Stimulated activated naive B cell treated with anti-CD40 and anti-IgM and Interleukin-4, amounts not matched to agents 10 μg/mL and 1 μg/mL and 100 μg/mL, for 72 hours (primary cell): ENCODE measurements at regions not wholly inside any gene's neighbourhood (a gene's known extent, or its start where the extent isn't known, plus 50 kb on each side); places are given as distances from the start of the nearest gene placed in this dataset.
"Not testable (repeated sequence)": the region's sequence is repeated elsewhere in the genome, so short reads cannot be mapped to it uniquely, and the experiment has no call there.

ENCODE experiments used
- ATAC-seq, 2 donors: fragments of 150-1000 bp; cut with Tn5 transposase; replicated peaks; 2 replicates each; pipeline ENCODE4 v1.10.0; 2021; ENCODE audit warnings: moderate library complexity in 1 of 2
- DNase-seq: peaks from one replicate; pipeline ENCODE4 v3.0.0; 2021
- H3K27ac Mint-ChIP-seq: one replicate; pipeline ENCODE4 v1.8.0; 2022; ENCODE audit warnings: mild to moderate bottlenecking, mixed read lengths
- H3K27me3 Mint-ChIP-seq, 2 donors: one replicate each; pipeline ENCODE4 v1.8.0; 2022; ENCODE audit warnings: mixed read lengths in 2 of 2
- H3K36me3 Mint-ChIP-seq, 2 donors: one replicate each; pipeline ENCODE4 v1.8.0; 2022; ENCODE audit warnings: mixed read lengths in 2 of 2, mild to moderate bottlenecking in 1 of 2
- H3K4me1 Mint-ChIP-seq, 2 donors: one replicate each; pipeline ENCODE4 v1.8.0; 2022; ENCODE audit warnings: mixed read lengths in 2 of 2, mild to moderate bottlenecking in 1 of 2
- H3K4me3 Mint-ChIP-seq, 2 donors: one replicate each; pipeline ENCODE4 v1.8.0; 2022; ENCODE audit warnings: mild to moderate bottlenecking in 2 of 2, mixed read lengths in 2 of 2, moderate library complexity in 1 of 2
- H3K9me3 Mint-ChIP-seq, 2 donors: one replicate each; pipeline ENCODE4 v1.8.0; 2022; ENCODE audit warnings: mixed read lengths in 2 of 2, mild to moderate bottlenecking in 1 of 2

GRCh38 chr6:81886909-81887308 is 134.4 kb upstream of the TENT5A start:
- H3K36me3 Mint-ChIP-seq, H3K4me3 Mint-ChIP-seq, H3K9me3 Mint-ChIP-seq, DNase-seq, H3K27me3 Mint-ChIP-seq, H3K4me1 Mint-ChIP-seq, H3K27ac Mint-ChIP-seq, ATAC-seq: not testable (repeated sequence)

GRCh38 chr6:81886157-81886556 is 133.7 kb upstream of the TENT5A start:
- Mint-ChIP-seq H3K4me3 (no peak overlapping the region), H3K9me3 (no peaks in the 10 kb centered on the region), H3K27me3 (no peaks in the 10 kb centered on the region), H3K36me3 (no peaks in the 10 kb centered on the region), H3K27ac (no peak overlapping the region), H3K4me1 (no peaks in the 10 kb centered on the region)
- no peak for ATAC-seq
- no peak for DNase-seq

- ATAC-seq, result no peak
- H3K36me3 Mint-ChIP-seq, result no peaks in the 10 kb centered on the region
Observed at GRCh38 chr6:81881660-81882059, 129.2 kb upstream of the TENT5A start.

GRCh38 chr6:81878479-81878878 is 126.0 kb upstream of the TENT5A start:
- Mint-ChIP-seq H3K9me3 (peaks cover 0 to 7% of the 10 kb centered on the region in 2 donors), H3K4me1 (no peaks in the 10 kb centered on the region), H3K27me3 (peaks cover 0 to 9% of the 10 kb centered on the region in 2 donors), H3K4me3 (no peak overlapping the region), H3K27ac (no peak overlapping the region), H3K36me3 (no peaks in the 10 kb centered on the region)
- no peak for DNase-seq
- ATAC-seq, result no peak

More at GRCh38 chr6:81881660-81882059, 129.2 kb upstream of the TENT5A start:
- no peak for DNase-seq
- no peaks in the 10 kb centered on the region for H3K27me3 Mint-ChIP-seq
- no peak overlapping the region for H3K27ac Mint-ChIP-seq
- no peak overlapping the region for H3K4me3 Mint-ChIP-seq
- H3K9me3 Mint-ChIP-seq, result no peaks in the 10 kb centered on the region
- no peaks in the 10 kb centered on the region for H3K4me1 Mint-ChIP-seq

GRCh38 chr6:81876971-81877370 is 124.5 kb upstream of the TENT5A start:
- no peak overlapping the region for H3K27ac Mint-ChIP-seq
- DNase-seq (no peak), ATAC-seq (no peak)
- H3K27me3 Mint-ChIP-seq, result peaks cover 0 to 15% of the 10 kb centered on the region in 2 donors
- H3K4me1 Mint-ChIP-seq, result no peaks in the 10 kb centered on the region
- H3K9me3 Mint-ChIP-seq, result peaks cover 7 to 14% of the 10 kb centered on the region in 2 donors
- no peak overlapping the region for H3K4me3 Mint-ChIP-seq
- H3K36me3 Mint-ChIP-seq, result no peaks in the 10 kb centered on the region

GRCh38 chr6:81875782-81876293 is 123.4 kb upstream of the TENT5A start:
- DNase-seq (no peak), ATAC-seq (no peak)
- peaks cover 13 to 18% of the 10 kb centered on the region in 2 donors for H3K9me3 Mint-ChIP-seq
- H3K27me3 Mint-ChIP-seq, result peaks cover 4 to 20% of the 10 kb centered on the region in 2 donors
- no peaks in the 10 kb centered on the region for H3K4me1 Mint-ChIP-seq
- no peak overlapping the region for H3K27ac Mint-ChIP-seq
- H3K36me3 Mint-ChIP-seq, result no peaks in the 10 kb centered on the region
- H3K4me3 Mint-ChIP-seq, result no peak overlapping the region

- Mint-ChIP-seq H3K9me3 (peaks cover 13 to 17% of the 10 kb centered on the region in 2 donors), H3K27me3 (peaks cover 4 to 26% of the 10 kb centered on the region in 2 donors)
- DNase-seq, ATAC-seq, H3K4me3 Mint-ChIP-seq, H3K36me3 Mint-ChIP-seq, H3K27ac Mint-ChIP-seq, H3K4me1 Mint-ChIP-seq: not testable (repeated sequence)
Observed at GRCh38 chr6:81869749-81870508, 117.4 kb upstream of the TENT5A start.

GRCh38 chr6:81865712-81866111 is 113.2 kb upstream of the TENT5A start:
- no peak overlapping the region for H3K4me3 Mint-ChIP-seq
- no peaks in the 10 kb centered on the region for H3K36me3 Mint-ChIP-seq
- no peak for ATAC-seq
- H3K9me3 Mint-ChIP-seq, result no peaks in the 10 kb centered on the region
- peaks cover 0 to 5% of the 10 kb centered on the region in 2 donors for H3K27me3 Mint-ChIP-seq
- H3K27ac Mint-ChIP-seq, result no peak overlapping the region
- no peak for DNase-seq
- no peaks in the 10 kb centered on the region for H3K4me1 Mint-ChIP-seq

- DNase-seq, result no peak
- H3K36me3 Mint-ChIP-seq, result no peaks in the 10 kb centered on the region
- peaks cover 0 to 5% of the 10 kb centered on the region in 2 donors for H3K27me3 Mint-ChIP-seq
- no peak overlapping the region for H3K27ac Mint-ChIP-seq
- H3K4me3 Mint-ChIP-seq, result no peak overlapping the region
- ATAC-seq, result no peak
- no peaks in the 10 kb centered on the region for H3K9me3 Mint-ChIP-seq
- H3K4me1 Mint-ChIP-seq, result no peaks in the 10 kb centered on the region
Observed at GRCh38 chr6:81864124-81864523, 111.6 kb upstream of the TENT5A start.

GRCh38 chr6:81863123-81863522 is 110.6 kb upstream of the TENT5A start:
- no peaks in the 10 kb centered on the region for H3K4me1 Mint-ChIP-seq
- H3K27ac Mint-ChIP-seq, result no peak overlapping the region
- no peaks in the 10 kb centered on the region for H3K36me3 Mint-ChIP-seq
- H3K9me3 Mint-ChIP-seq, result no peaks in the 10 kb centered on the region
- H3K27me3 Mint-ChIP-seq, result no peaks in the 10 kb centered on the region
- H3K4me3 Mint-ChIP-seq, result no peak overlapping the region
- DNase-seq (no peak), ATAC-seq (no peak)

- H3K36me3 Mint-ChIP-seq, result no peaks in the 10 kb centered on the region
- no peak overlapping the region for H3K4me3 Mint-ChIP-seq
- no peak overlapping the region for H3K27ac Mint-ChIP-seq
- no peaks in the 10 kb centered on the region for H3K4me1 Mint-ChIP-seq
- ATAC-seq, result no peak
- no peaks in the 10 kb centered on the region for H3K9me3 Mint-ChIP-seq
- DNase-seq, result no peak
- peaks cover 0 to 7% of the 10 kb centered on the region in 2 donors for H3K27me3 Mint-ChIP-seq
Observed at GRCh38 chr6:81861281-81861680, 108.8 kb upstream of the TENT5A start.

- ATAC-seq (no peak), DNase-seq (no peak)
- no peak overlapping the region for H3K4me3 Mint-ChIP-seq
- H3K4me1 Mint-ChIP-seq, result no peaks in the 10 kb centered on the region
- H3K36me3 Mint-ChIP-seq, result no peaks in the 10 kb centered on the region
- peaks cover 0 to 7% of the 10 kb centered on the region in 2 donors for H3K27me3 Mint-ChIP-seq
- H3K27ac Mint-ChIP-seq, result no peak overlapping the region
- H3K9me3 Mint-ChIP-seq, result no peaks in the 10 kb centered on the region
Observed at GRCh38 chr6:81859884-81860283, 107.4 kb upstream of the TENT5A start.

GRCh38 chr6:81857812-81858211 is 105.3 kb upstream of the TENT5A start:
- Mint-ChIP-seq H3K9me3 (no peaks in the 10 kb centered on the region), H3K4me3 (no peak overlapping the region), H3K27ac (no peak overlapping the region), H3K27me3 (peaks cover 5 to 7% of the 10 kb centered on the region in 2 donors), H3K4me1 (no peaks in the 10 kb centered on the region), H3K36me3 (no peaks in the 10 kb centered on the region)
- ATAC-seq (no peak), DNase-seq (no peak)

GRCh38 chr6:81856872-81857271 is 104.4 kb upstream of the TENT5A start:
- Mint-ChIP-seq H3K4me1 (no peaks in the 10 kb centered on the region), H3K36me3 (no peaks in the 10 kb centered on the region), H3K9me3 (no peaks in the 10 kb centered on the region), H3K27me3 (peaks cover 5 to 7% of the 10 kb centered on the region in 2 donors), H3K27ac (no peak overlapping the region), H3K4me3 (no peak overlapping the region)
- DNase-seq (no peak), ATAC-seq (no peak)

GRCh38 chr6:81854474-81854873 is 102.0 kb upstream of the TENT5A start:
- Mint-ChIP-seq H3K27me3 (peaks cover 9 to 12% of the 10 kb centered on the region in 2 donors), H3K27ac (no peak overlapping the region), H3K4me3 (no peak overlapping the region), H3K4me1 (no peaks in the 10 kb centered on the region), H3K9me3 (no peaks in the 10 kb centered on the region), H3K36me3 (no peaks in the 10 kb centered on the region)
- ATAC-seq, result no peak
- DNase-seq, result no peak
